Fibroblast of skin of back (primary cell): ENCODE measurements at regions not wholly inside any gene's neighbourhood (a gene's known extent, or its start where the extent isn't known, plus 50 kb on each side); places are given as distances from the start of the nearest gene placed in this dataset.
"Not testable (repeated sequence)": the region's sequence is repeated elsewhere in the genome, so short reads cannot be mapped to it uniquely, and the experiment has no call there.

Experiments
- DNase-seq: peaks from one replicate; pipeline ENCODE4 v3.0.0-alpha.2; 2013

GRCh38 chr6:21710908-21711627 lies 117.5 kb downstream of the SOX4 start:
- DNase-seq = no peak

- DNase-seq = no peak
These were observed 118.7 kb downstream of the SOX4 start for GRCh38 chr6:21712213-21712612.

GRCh38 chr6:21713481-21713880 lies 119.9 kb downstream of the SOX4 start:
- no peak for DNase-seq

GRCh38 chr6:21715180-21715579 lies 121.6 kb downstream of the SOX4 start:
- no peak for DNase-seq

- no peak for DNase-seq
These were observed 129.0 kb downstream of the SOX4 start for GRCh38 chr6:21722510-21722909.

GRCh38 chr6:21726676-21727075 lies 133.1 kb downstream of the SOX4 start:
- no peak for DNase-seq

GRCh38 chr6:21728141-21728540 lies 134.6 kb downstream of the SOX4 start:
- no peak for DNase-seq

- no peak for DNase-seq
These were observed 135.9 kb downstream of the SOX4 start for GRCh38 chr6:21729431-21729830.

- DNase-seq = no peak
These were observed 137.0 kb downstream of the SOX4 start for GRCh38 chr6:21730533-21730932.

- peak; percentile 54 for DNase-seq
These were observed 138.0 kb downstream of the SOX4 start for GRCh38 chr6:21731411-21732031.

- DNase-seq = not testable (repeated sequence)
These were observed 138.6 kb downstream of the SOX4 start for GRCh38 chr6:21732032-21732730.

GRCh38 chr6:21732731-21733130 lies 139.2 kb downstream of the SOX4 start:
- no peak for DNase-seq

GRCh38 chr6:21733311-21733710 lies 139.8 kb downstream of the SOX4 start:
- peak; percentile 31 for DNase-seq

- DNase-seq = no peak
These were observed 140.7 kb downstream of the SOX4 start for GRCh38 chr6:21734204-21734603.

- no peak for DNase-seq
These were observed 144.9 kb downstream of the SOX4 start for GRCh38 chr6:21738180-21739094.

GRCh38 chr6:21739241-21739640 lies 145.7 kb downstream of the SOX4 start:
- DNase-seq = no peak

GRCh38 chr6:21739838-21740237 lies 146.3 kb downstream of the SOX4 start:
- DNase-seq = no peak

- peak; percentile 71 for DNase-seq
These were observed 147.0 kb downstream of the SOX4 start for GRCh38 chr6:21740376-21741124.

- DNase-seq = no peak
These were observed 147.9 kb downstream of the SOX4 start for GRCh38 chr6:21741221-21742109.

GRCh38 chr6:21742238-21742660 lies 148.7 kb downstream of the SOX4 start:
- peak; percentile 80 for DNase-seq

- DNase-seq = no peak
These were observed 150.8 kb downstream of the SOX4 start for GRCh38 chr6:21744331-21744730.
